Type B pancreatic cell (in vitro differentiated cells): ENCODE measurements at regions not wholly inside any gene's neighbourhood (a gene's known extent, or its start where the extent isn't known, plus 50 kb on each side); places are given as distances from the start of the nearest gene placed in this dataset.

ENCODE experiments used
- DNase-seq: peaks from one replicate; pipeline ENCODE4 v3.0.0; 2021; ENCODE audit warnings: mixed read lengths; ENCODE audit not compliant: unreplicated experiment; ENCODE audit errors: extremely low spot score
- H3K27ac Mint-ChIP-seq: 2 replicates; pipeline ENCODE4 v1.8.0; 2021; ENCODE audit warnings: mild to moderate bottlenecking, mixed read lengths
- H3K27me3 Mint-ChIP-seq: 2 replicates; pipeline ENCODE4 v1.8.0; 2021; ENCODE audit warnings: mixed read lengths
- H3K36me3 Mint-ChIP-seq: 2 replicates; pipeline ENCODE4 v1.8.0; 2021; ENCODE audit warnings: mixed read lengths
- H3K4me1 Mint-ChIP-seq: one replicate; pipeline ENCODE4 v1.8.0; 2021; ENCODE audit warnings: mixed read lengths; ENCODE audit not compliant: unreplicated experiment
- H3K4me3 Mint-ChIP-seq: 2 replicates; pipeline ENCODE4 v1.8.0; 2021; ENCODE audit warnings: mild to moderate bottlenecking, mixed read lengths
- H3K9me3 Mint-ChIP-seq: 2 replicates; pipeline ENCODE4 v1.8.0; 2021; ENCODE audit warnings: mixed read lengths
- CTCF ChIP-seq: fragments of 200-600 bp; sonication (generic); conservative IDR thresholded peaks from 2 replicates; pipeline ENCODE4 v1.5.0; 2021; ENCODE audit warnings: antibody characterized with exemption, mild to moderate bottlenecking

GRCh38 chr2:225837328-225837727 is 437.8 kb downstream of the NYAP2 start:
- Mint-ChIP-seq H3K27ac (no peak overlapping the region), H3K4me3 (no peak overlapping the region)
- TF ChIP-seq CTCF = no peak

GRCh38 chr2:225824748-225825449 is 425.4 kb downstream of the NYAP2 start:
- H3K4me1 Mint-ChIP-seq = no peaks in the 10 kb centered on the region
- no peaks in the 10 kb centered on the region for H3K36me3 Mint-ChIP-seq
- H3K4me3 Mint-ChIP-seq = no peak overlapping the region
- TF ChIP-seq CTCF = no peak
- H3K27me3 Mint-ChIP-seq = no peaks in the 10 kb centered on the region
- DNase-seq = no peak
- no peaks in the 10 kb centered on the region for H3K9me3 Mint-ChIP-seq
- H3K27ac Mint-ChIP-seq = no peak overlapping the region

More at GRCh38 chr2:225837328-225837727, 437.8 kb downstream of the NYAP2 start:
- H3K27me3 Mint-ChIP-seq = peaks cover 3% of the 10 kb centered on the region
- H3K4me1 Mint-ChIP-seq = no peaks in the 10 kb centered on the region
- no peaks in the 10 kb centered on the region for H3K9me3 Mint-ChIP-seq
- no peaks in the 10 kb centered on the region for H3K36me3 Mint-ChIP-seq
- no peak for DNase-seq

- DNase-seq = no peak
- Mint-ChIP-seq H3K4me1 (no peaks in the 10 kb centered on the region), H3K9me3 (no peaks in the 10 kb centered on the region), H3K27me3 (no peaks in the 10 kb centered on the region), H3K36me3 (no peaks in the 10 kb centered on the region), H3K27ac (no peak overlapping the region), H3K4me3 (no peak overlapping the region)
- TF ChIP-seq CTCF = no peak
These were observed 421.8 kb downstream of the NYAP2 start for GRCh38 chr2:225821351-225821750.

GRCh38 chr2:225820826-225821225 is 421.3 kb downstream of the NYAP2 start:
- no peak for DNase-seq
- Mint-ChIP-seq H3K27me3 (no peaks in the 10 kb centered on the region), H3K4me3 (no peak overlapping the region), H3K4me1 (no peaks in the 10 kb centered on the region), H3K9me3 (no peaks in the 10 kb centered on the region), H3K36me3 (no peaks in the 10 kb centered on the region), H3K27ac (no peak overlapping the region)
- no peak for TF ChIP-seq CTCF

GRCh38 chr2:225814554-225814953 is 415.0 kb downstream of the NYAP2 start:
- TF ChIP-seq CTCF = no peak
- H3K27ac Mint-ChIP-seq = no peak overlapping the region
- no peaks in the 10 kb centered on the region for H3K9me3 Mint-ChIP-seq
- no peak for DNase-seq
- H3K4me1 Mint-ChIP-seq = no peaks in the 10 kb centered on the region
- no peaks in the 10 kb centered on the region for H3K36me3 Mint-ChIP-seq
- no peak overlapping the region for H3K4me3 Mint-ChIP-seq
- H3K27me3 Mint-ChIP-seq = no peaks in the 10 kb centered on the region
